Lower lobe of right lung (tissue), 2 donors: ENCODE measurements at regions not wholly inside any gene's neighbourhood (a gene's known extent, or its start where the extent isn't known, plus 50 kb on each side); places are given as distances from the start of the nearest gene placed in this dataset.

Experiments
- ATAC-seq, 2 donors: fragments of 200-7000 bp; cut with Tn5 transposase; one replicate each; pipeline ENCODE4 v1.9.1; 2020 to 2022; ENCODE audit warnings: mild to moderate bottlenecking in 2 of 2, moderate library complexity in 2 of 2
- DNase-seq: peaks from one replicate; pipeline ENCODE4 v3.0.0-alpha.2; 2020
- H3K27ac ChIP-seq: fragments of 200-600 bp; one replicate; pipeline ENCODE4 v1.8.0; 2022
- H3K27me3 ChIP-seq: fragments of 200-600 bp; one replicate; pipeline ENCODE4 v1.8.0; 2022; ENCODE audit warnings: low read depth
- H3K36me3 ChIP-seq: fragments of 200-600 bp; one replicate; pipeline ENCODE4 v1.8.0; 2022; ENCODE audit warnings: mild to moderate bottlenecking
- H3K4me1 ChIP-seq: fragments of 200-600 bp; one replicate; pipeline ENCODE4 v1.8.0; 2022
- H3K4me3 ChIP-seq: fragments of 200-600 bp; one replicate; pipeline ENCODE4 v1.8.0; 2022; ENCODE audit warnings: mild to moderate bottlenecking
- H3K9me3 ChIP-seq: fragments of 200-600 bp; one replicate; pipeline ENCODE4 v1.8.0; 2022
- CTCF ChIP-seq: fragments of 200-600 bp; IDR thresholded peaks from one replicate; pipeline ENCODE4 v1.8.0; 2022; ENCODE audit warnings: antibody characterized with exemption, mild to moderate bottlenecking
- intact Hi-C: fragments of 100-400 bp; cut with DNase I; formaldehyde crosslinking; loops from one replicate; pipeline ENCODE4 v1.11.0; 2022
- donor health status: DM: no; HTN: yes; CAD: no; lungs with severe emphysema.

GRCh38 chr13:80001510-80001842 is 339.4 kb downstream of the SPRY2 start:
- DNase-seq (no peak), ATAC-seq (no peak)
- no peaks in the 10 kb centered on the region for H3K4me1 ChIP-seq
- H3K27me3 ChIP-seq, result no peaks in the 10 kb centered on the region
- H3K36me3 ChIP-seq, result no peaks in the 10 kb centered on the region
- TF ChIP-seq CTCF, result no peak
- H3K4me3 ChIP-seq, result no peak overlapping the region
- intact Hi-C loops, result no loop called here
- H3K9me3 ChIP-seq, result no peaks in the 10 kb centered on the region
- no peak overlapping the region for H3K27ac ChIP-seq

DNA sequence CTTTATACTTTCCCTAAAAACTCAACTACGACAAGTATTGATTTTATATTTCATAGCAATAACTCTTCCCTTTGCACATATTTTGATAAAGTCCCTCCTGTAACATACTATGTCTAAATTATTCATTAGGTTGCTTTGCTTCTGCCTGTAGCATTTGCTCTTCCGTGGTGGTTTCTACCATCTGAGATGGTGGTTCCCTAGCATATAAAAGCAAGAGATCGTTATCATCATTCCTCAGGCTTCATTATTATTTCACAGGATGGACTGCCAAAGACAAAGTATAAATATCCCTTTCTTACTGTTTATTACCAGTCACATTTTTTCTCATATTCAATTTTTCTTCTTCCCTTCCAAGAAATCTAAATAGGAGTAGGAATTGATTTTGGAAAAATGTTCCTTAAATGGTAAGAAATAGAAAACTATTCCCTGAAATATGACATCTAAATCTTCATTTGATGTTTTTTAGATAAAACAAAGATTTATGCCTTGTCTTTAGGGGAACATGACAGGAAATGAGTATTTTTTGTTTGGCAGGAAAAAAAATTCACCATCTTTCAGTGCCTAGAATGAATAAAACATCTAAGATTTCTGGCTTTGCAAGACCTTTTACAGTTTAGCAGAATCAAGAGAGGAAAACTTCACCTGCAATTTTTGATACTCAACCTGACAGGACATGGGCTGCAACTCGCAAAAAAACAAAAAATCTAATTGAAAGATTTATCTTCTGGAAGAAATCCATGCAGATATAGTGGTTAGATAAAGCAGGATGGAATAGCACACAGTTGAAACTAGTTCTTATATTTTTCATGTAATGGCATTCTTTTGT is 340.0 kb downstream of the SPRY2 start:
- no peak for TF ChIP-seq CTCF
- Histone ChIP-seq H3K4me1 (no peaks in the 10 kb centered on the region), H3K4me3 (no peak overlapping the region), H3K27ac (no peak overlapping the region), H3K9me3 (no peaks in the 10 kb centered on the region), H3K36me3 (no peaks in the 10 kb centered on the region), H3K27me3 (no peaks in the 10 kb centered on the region)
- intact Hi-C loops, result no loop called here
- ATAC-seq (no peak), DNase-seq (no peak)

DNA sequence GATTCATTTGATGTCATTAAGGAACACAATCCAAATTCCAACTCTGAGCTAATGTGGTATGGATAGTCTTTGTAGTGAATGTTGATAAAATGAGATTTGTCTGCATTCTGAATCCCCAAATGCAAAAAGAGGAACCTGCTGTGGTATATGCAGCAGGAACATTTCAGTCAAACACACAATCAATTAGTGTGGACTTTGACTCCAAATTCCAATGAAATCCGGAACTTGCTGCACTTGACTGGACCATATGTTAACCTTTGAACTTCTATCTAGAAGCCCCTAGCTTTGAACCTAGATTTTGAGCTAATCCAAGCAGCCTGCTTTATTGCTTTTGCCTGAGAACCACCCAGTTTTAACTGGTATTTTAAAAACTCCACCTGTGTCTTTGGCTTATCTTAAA is 341.3 kb downstream of the SPRY2 start:
- ATAC-seq (no peak), DNase-seq (no peak)
- intact Hi-C loops, result no loop called here
- no peak overlapping the region for H3K4me3 ChIP-seq
- no peaks in the 10 kb centered on the region for H3K36me3 ChIP-seq
- no peaks in the 10 kb centered on the region for H3K4me1 ChIP-seq
- H3K9me3 ChIP-seq, result no peaks in the 10 kb centered on the region
- H3K27me3 ChIP-seq, result no peaks in the 10 kb centered on the region
- H3K27ac ChIP-seq, result no peak overlapping the region
- TF ChIP-seq CTCF, result no peak

GRCh38 chr13:79998381-79998880 is 342.5 kb downstream of the SPRY2 start:
- no peak overlapping the region for H3K4me3 ChIP-seq
- no peak for TF ChIP-seq CTCF
- H3K27ac ChIP-seq, result no peak overlapping the region
- H3K36me3 ChIP-seq, result no peaks in the 10 kb centered on the region
- DNase-seq (no peak), ATAC-seq (no peak)
- H3K27me3 ChIP-seq, result no peaks in the 10 kb centered on the region
- no peaks in the 10 kb centered on the region for H3K4me1 ChIP-seq
- intact Hi-C loops, result no loop called here
- no peaks in the 10 kb centered on the region for H3K9me3 ChIP-seq

- Histone ChIP-seq H3K27ac (no peak overlapping the region), H3K9me3 (no peaks in the 10 kb centered on the region), H3K27me3 (no peaks in the 10 kb centered on the region), H3K4me3 (no peak overlapping the region), H3K36me3 (no peaks in the 10 kb centered on the region), H3K4me1 (no peaks in the 10 kb centered on the region)
- intact Hi-C loops, result no loop called here
- DNase-seq, result no peak
- no peak for TF ChIP-seq CTCF
- no peak for ATAC-seq
Measured at GRCh38 chr13:79997244-79997643, 343.7 kb downstream of the SPRY2 start.
